PC-3 (cell line): ENCODE measurements at regions not wholly inside any gene's neighbourhood (a gene's known extent, or its start where the extent isn't known, plus 50 kb on each side); places are given as distances from the start of the nearest gene placed in this dataset.

Source experiments
- CTCF ChIP-seq: fragments of 300-600 bp; sonication (generic); conservative IDR thresholded peaks from 2 replicates; pipeline ENCODE4 v1.5.1; 2017; ENCODE audit warnings: antibody characterized with exemption, low read depth, mild to moderate bottlenecking, low read length
- EZH2 ChIP-seq: fragments of 300-600 bp; sonication (generic); IDR thresholded peaks from one replicate; pipeline ENCODE4 v1.6.1; 2017; ENCODE audit warnings: antibody characterized with exemption, mild to moderate bottlenecking, low read length; ENCODE audit not compliant: unreplicated experiment

GRCh38 chr5:50927953-50928352, 261.5 kb downstream of the PARP8 start:
- TF ChIP-seq CTCF: no peak
- no peak for TF ChIP-seq EZH2
